SJCRH30 (cell line): ENCODE measurements at regions not wholly inside any gene's neighbourhood (a gene's known extent, or its start where the extent isn't known, plus 50 kb on each side); places are given as distances from the start of the nearest gene placed in this dataset.
"Not testable (repeated sequence)": the region's sequence is repeated elsewhere in the genome, so short reads cannot be mapped to it uniquely, and the experiment has no call there.

Experiments used
- DNase-seq, 2 experiments: peaks; one replicate each; pipeline ENCODE4 v3.0.0-alpha.2; 2015 to 2020
- H3K27ac ChIP-seq: fragments of 250-450 bp; sonication (Bioruptor Pico); 2 replicates; pipeline ENCODE4 v1.5.1; 2020; ENCODE audit warnings: mild to moderate bottlenecking, moderate library complexity
- H3K27me3 ChIP-seq: fragments of 250-450 bp; sonication (Bioruptor Pico); 2 replicates; pipeline ENCODE4 v1.5.1; 2020; ENCODE audit warnings: mild to moderate bottlenecking, moderate library complexity
- H3K36me3 ChIP-seq: fragments of 250-450 bp; sonication (Bioruptor Pico); 2 replicates; pipeline ENCODE4 v1.5.1; 2020; ENCODE audit warnings: mild to moderate bottlenecking, moderate library complexity
- H3K4me1 ChIP-seq: fragments of 250-450 bp; sonication (Bioruptor Pico); 2 replicates; pipeline ENCODE4 v1.5.1; 2020; ENCODE audit warnings: mild to moderate bottlenecking, moderate library complexity
- H3K4me3 ChIP-seq: fragments of 250-450 bp; sonication (Bioruptor Pico); 2 replicates; pipeline ENCODE4 v1.5.1; 2020; ENCODE audit warnings: mild to moderate bottlenecking, moderate library complexity
- H3K9me3 ChIP-seq: fragments of 250-450 bp; sonication (Bioruptor Pico); replicated peaks from 2 replicates; pipeline ENCODE4 v1.5.1; 2020; ENCODE audit warnings: mild to moderate bottlenecking, moderate library complexity

DNA sequence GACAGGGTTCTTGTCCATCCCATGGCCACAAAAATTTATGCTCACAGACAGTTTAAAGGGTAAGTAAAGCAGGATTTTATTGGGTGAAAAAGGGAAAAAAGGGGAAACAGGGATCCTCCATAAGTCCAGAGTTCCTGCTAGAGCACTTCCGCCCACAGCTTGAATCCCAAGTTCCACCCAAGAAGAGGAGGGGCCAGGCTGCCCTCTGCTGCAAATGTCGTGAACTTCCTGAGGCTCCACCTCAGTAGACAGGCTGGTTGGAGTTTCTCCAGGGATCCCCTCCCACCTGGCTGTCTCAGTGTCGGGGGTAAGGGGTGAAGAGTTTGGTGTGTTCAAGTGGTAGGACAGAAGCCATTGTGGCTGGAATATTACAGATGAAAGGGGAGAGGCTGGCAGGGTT is 275.0 kb upstream of the SGCD start:
- Histone ChIP-seq H3K4me3 (no peak overlapping the region), H3K27ac (no peak overlapping the region), H3K27me3 (no peaks in the 10 kb centered on the region), H3K4me1 (no peaks in the 10 kb centered on the region), H3K36me3 (no peaks in the 10 kb centered on the region), H3K9me3 (no peaks in the 10 kb centered on the region)
- peak; percentile 15 to 42 for DNase-seq

DNA sequence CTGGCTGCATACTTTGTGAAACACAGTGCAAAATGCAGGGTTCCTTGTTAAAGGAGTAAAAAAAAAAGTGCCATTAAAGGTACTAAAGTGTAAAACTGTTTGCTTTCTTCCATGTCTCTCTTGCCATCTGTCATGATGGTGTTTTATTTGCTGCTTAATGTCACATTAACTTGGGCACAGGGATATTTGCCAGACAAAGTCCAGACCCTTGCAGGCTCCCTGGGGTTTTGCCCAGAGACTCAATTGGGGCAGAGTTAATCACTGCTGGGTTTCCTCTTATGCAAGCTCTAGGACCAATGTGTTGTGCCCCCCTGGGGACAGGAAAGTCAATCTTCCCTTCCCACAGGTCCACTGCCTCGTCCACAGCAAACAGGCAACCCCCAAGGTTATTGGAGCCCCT is 274.3 kb upstream of the SGCD start:
- H3K27ac ChIP-seq = no peak overlapping the region
- DNase-seq = no peak
- no peaks in the 10 kb centered on the region for H3K36me3 ChIP-seq
- no peaks in the 10 kb centered on the region for H3K4me1 ChIP-seq
- H3K9me3 ChIP-seq = no peaks in the 10 kb centered on the region
- no peaks in the 10 kb centered on the region; the same call in 1 of the 2 replicates for H3K27me3 ChIP-seq
- no peak overlapping the region for H3K4me3 ChIP-seq

DNA sequence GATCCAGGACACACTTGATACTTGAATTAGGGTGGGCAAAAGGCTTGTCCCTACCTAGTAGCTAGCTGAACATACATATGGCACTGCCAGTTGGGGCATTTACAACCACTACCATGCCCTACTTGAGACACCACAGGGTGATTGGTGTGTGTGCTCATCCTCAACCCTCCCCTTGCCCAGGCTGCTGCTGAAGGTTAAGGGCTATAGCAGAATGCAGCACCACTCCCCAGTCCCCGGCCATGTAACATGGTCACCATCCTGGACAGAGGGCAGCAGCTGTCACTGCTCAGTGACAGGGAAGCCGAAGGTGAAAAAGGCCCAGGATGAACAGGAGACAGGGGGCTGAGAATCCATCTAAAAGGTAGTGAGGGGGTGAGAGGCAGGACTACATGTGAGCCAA is 273.9 kb upstream of the SGCD start:
- no peak for DNase-seq
- Histone ChIP-seq H3K27ac (no peak overlapping the region), H3K4me1 (no peaks in the 10 kb centered on the region), H3K4me3 (no peak overlapping the region), H3K27me3 (no peaks in the 10 kb centered on the region; the same call in 1 of the 2 replicates), H3K9me3 (no peaks in the 10 kb centered on the region), H3K36me3 (no peaks in the 10 kb centered on the region)

DNA sequence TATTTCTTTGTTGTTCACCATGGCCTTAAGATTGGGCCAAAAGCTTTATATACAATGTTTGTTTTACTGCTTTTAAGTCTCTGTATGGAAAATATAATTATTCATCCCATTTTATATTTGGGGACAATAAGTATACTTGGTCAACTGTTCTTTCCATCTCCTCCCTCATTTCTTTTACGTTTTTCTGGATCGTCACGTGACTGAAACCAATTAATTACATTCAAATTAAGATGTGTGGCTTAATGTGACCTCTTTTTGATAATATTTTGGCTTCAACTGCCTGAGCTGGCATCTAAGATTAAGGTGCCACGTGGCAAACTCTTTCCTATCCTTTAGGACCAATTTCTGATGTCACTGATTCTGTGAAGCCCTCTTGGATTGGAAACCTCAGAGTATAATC is 250.1 kb upstream of the SGCD start:
- no peaks in the 10 kb centered on the region for H3K27me3 ChIP-seq
- no peak overlapping the region for H3K4me3 ChIP-seq
- no peaks in the 10 kb centered on the region for H3K36me3 ChIP-seq
- no peak for DNase-seq
- no peak overlapping the region for H3K27ac ChIP-seq
- H3K4me1 ChIP-seq = no peaks in the 10 kb centered on the region
- H3K9me3 ChIP-seq = no peaks in the 10 kb centered on the region

DNA sequence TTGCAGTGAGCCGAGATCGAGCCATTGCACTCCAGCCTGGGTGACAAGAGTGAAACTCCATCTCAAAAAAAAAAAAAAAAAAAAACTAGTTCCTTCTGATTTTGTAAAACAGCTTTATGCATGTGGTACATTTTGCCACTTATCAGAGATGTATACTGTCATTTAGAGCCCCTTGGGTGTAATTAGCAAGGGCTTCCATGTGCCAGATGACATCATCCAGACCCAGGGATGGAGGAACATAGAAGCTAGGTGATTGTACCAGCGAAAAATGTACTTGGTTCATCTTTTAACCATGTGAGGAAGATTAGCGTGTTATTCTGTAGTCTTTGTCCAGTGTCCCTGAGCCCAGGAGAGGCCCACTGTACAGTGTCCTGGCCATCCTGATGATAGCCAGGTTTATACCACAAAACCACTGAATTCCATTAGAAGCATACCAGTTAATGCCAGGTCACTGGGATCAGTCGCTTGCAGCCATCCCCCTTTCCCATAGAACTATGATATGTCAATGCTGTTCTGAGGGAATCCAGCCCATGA is 239.3 kb upstream of the SGCD start:
- no peaks in the 10 kb centered on the region; the same call in 1 of the 2 replicates for H3K9me3 ChIP-seq
- no peaks in the 10 kb centered on the region for H3K36me3 ChIP-seq
- H3K4me1 ChIP-seq = no peaks in the 10 kb centered on the region
- H3K27ac ChIP-seq = no peak overlapping the region
- no peaks in the 10 kb centered on the region for H3K27me3 ChIP-seq
- DNase-seq = no peak
- H3K4me3 ChIP-seq = no peak overlapping the region

DNA sequence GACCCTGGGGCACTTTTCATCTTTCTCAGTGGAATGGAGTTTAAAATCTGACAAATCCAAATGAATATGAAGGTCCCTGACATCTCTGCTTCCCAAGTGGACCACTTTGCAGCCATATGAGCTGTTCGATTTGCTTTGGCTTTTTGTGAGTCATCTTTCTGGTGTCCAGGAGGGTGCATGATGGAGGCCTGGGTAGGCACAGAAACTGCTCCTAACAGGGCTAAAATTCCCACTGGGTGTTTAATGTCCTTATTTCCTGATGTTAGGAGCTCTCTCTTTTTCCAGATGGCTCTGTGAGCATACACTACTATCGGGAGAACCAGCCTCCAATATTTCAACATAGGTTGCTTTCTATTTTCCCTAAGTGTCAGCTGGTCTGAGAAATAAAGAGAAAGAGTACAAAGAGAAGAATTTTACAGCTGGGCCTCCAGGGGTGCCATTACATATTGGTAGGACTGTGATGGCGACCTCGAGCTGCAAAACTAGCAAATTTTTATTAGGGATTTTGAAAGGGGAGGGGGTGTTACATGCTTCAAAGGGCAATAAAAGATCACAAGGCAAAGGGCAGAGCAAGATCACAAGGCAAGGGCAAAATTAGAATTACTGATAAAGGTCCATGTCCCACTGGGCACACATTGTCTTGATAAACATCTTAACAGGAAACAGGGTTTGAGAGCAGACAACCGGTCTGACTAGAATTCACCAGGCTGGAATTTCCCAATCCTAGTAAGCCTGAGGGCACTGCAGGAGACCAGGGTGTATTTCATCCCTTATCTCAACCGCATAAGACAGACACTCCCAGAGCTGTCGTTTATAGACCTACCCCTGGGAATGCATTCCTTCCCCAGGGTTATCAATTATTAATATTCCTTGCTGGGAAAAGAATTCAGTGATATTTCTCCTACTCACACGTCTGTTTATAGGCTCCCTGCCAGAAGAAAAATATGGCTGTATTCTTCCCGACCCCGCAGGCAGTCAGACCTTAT is 236.7 kb upstream of the SGCD start:
- not testable (repeated sequence) for H3K4me1 ChIP-seq, H3K9me3 ChIP-seq, DNase-seq, H3K4me3 ChIP-seq, H3K27me3 ChIP-seq, H3K36me3 ChIP-seq, H3K27ac ChIP-seq

DNA sequence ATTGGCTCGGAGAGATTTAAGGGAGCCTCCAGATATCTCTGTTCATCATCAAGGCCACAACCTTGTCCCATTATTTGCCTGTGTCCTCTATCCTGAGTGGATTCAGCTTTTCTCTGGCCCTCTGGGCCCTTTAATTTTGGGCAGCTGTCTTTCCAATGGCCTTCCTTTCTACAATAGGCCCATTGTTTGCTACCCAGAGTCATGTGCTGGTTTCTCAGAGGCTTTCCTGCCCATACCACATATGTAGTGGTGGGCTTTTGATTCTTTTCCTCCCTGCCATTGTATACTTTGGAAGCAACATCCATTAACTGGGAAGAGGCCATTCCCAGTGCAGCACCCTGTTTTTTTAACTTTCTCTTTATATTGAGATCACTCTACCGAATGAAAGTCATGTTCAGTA is 233.9 kb upstream of the SGCD start:
- Histone ChIP-seq H3K36me3 (no peaks in the 10 kb centered on the region), H3K9me3 (no peaks in the 10 kb centered on the region; the same call in 1 of the 2 replicates), H3K4me3 (no peak overlapping the region), H3K27me3 (no peaks in the 10 kb centered on the region), H3K27ac (no peak overlapping the region), H3K4me1 (no peaks in the 10 kb centered on the region)
- DNase-seq = peak in 1 of 2 experiments; percentile 38

DNA sequence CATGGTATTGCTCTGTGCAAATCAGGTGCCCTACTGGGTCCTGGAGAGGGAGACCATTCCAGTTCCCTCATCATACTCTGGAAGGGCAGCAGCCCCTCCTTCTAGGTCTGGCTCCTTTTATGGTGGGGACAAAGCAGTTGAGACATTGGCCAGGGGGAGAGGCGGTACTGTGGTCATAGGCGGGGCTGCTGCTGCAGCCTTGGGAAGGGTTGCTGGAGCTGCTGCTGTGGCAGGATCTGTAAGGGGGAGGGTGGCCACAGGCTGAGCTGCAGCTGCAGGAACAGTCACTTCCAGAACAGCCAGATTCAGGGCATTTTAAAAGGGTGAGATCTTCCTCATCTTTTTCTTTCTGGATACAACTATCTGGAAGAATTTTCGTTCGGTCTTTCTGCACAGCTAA is 233.0 kb upstream of the SGCD start:
- Histone ChIP-seq H3K27me3 (no peaks in the 10 kb centered on the region), H3K4me1 (no peaks in the 10 kb centered on the region), H3K27ac (no peak overlapping the region), H3K36me3 (no peaks in the 10 kb centered on the region), H3K4me3 (no peak overlapping the region), H3K9me3 (no peaks in the 10 kb centered on the region; the same call in 1 of the 2 replicates)
- DNase-seq = peak; percentile 7 to 20

DNA sequence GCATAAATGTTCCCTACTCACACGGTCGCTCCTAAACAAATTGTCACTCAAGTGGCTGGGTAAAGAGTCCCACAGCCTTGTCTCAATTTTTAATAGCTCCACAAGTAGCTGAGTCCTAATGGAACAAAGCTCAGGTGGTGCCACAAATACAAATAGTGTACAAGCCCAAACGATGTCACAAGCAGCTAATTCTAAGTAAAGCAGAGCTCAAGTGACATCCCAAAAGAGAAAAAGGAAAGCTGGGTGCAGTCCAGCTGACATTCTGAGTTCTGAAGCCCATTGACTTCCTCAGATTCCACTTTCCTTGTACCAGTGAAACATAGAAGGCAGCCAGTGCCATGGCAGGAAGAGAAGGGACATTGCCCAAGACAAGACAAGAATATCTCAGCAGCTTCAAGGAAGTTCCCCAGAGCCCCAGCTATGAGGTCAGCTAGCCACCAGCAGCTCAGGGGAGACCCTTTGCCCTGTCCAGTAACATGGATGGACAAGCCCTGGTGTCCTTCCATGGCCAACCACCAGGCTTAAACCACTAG is 231.2 kb upstream of the SGCD start:
- H3K36me3 ChIP-seq = no peaks in the 10 kb centered on the region
- H3K9me3 ChIP-seq = no peaks in the 10 kb centered on the region; the same call in 1 of the 2 replicates
- no peaks in the 10 kb centered on the region for H3K27me3 ChIP-seq
- no peak overlapping the region for H3K27ac ChIP-seq
- H3K4me1 ChIP-seq = no peaks in the 10 kb centered on the region
- DNase-seq = no peak
- H3K4me3 ChIP-seq = no peak overlapping the region

DNA sequence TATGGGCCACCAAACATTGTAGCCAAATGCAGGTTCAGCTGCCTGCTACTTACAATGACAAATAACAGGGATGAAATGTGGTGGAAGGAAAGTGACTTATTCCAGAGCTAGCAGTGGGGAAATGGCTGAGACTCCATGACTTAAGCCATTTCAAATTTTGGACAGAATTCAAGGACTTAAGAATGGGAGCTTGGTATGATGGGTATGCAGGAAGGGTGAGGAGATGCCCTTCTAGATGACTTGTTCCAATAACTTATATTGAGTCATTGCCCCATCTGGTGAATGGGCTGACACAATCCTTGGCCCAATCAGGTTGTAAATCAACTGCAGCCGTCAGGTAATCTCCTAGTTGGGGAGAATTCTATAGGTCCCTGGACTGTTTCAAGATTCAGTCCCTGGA is 230.7 kb upstream of the SGCD start:
- Histone ChIP-seq H3K27me3 (no peaks in the 10 kb centered on the region), H3K4me1 (no peaks in the 10 kb centered on the region), H3K27ac (no peak overlapping the region), H3K36me3 (no peaks in the 10 kb centered on the region), H3K9me3 (no peaks in the 10 kb centered on the region), H3K4me3 (no peak overlapping the region)
- no peak for DNase-seq

DNA sequence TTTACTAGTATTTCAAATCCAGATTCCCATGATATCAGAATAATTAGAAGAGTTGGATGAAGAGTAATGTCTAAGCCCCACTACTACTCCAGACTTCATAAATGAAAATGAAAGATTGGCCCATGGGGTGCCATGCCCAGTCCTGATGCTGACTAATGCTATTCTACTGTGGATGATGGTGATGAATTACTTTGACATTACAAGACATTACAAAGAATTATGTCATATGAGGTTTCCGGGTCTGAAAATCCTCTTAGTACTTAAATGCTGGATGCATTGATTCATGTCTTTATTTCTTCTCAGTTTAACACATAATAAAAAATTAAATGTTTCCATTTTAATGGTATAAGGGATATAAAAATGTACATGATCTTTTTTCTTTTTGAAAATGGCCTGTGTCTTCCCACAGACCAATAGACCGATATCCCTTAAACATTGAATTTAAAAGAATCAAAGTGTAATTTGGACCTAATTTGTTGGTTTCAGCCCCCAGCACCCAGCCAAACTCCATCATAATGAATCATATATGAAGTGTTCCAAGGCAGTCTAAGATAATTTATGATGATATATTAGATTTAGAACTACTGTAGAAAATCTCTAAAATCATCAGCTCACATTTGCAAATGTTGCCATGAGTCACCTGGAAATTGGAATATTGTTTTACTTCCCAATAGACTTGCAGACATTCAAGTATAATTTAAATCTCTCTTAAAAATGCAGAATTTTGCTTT is 223.6 kb upstream of the SGCD start:
- Histone ChIP-seq H3K9me3 (no peaks in the 10 kb centered on the region), H3K27ac (no peak overlapping the region)
- no peak for DNase-seq

DNA sequence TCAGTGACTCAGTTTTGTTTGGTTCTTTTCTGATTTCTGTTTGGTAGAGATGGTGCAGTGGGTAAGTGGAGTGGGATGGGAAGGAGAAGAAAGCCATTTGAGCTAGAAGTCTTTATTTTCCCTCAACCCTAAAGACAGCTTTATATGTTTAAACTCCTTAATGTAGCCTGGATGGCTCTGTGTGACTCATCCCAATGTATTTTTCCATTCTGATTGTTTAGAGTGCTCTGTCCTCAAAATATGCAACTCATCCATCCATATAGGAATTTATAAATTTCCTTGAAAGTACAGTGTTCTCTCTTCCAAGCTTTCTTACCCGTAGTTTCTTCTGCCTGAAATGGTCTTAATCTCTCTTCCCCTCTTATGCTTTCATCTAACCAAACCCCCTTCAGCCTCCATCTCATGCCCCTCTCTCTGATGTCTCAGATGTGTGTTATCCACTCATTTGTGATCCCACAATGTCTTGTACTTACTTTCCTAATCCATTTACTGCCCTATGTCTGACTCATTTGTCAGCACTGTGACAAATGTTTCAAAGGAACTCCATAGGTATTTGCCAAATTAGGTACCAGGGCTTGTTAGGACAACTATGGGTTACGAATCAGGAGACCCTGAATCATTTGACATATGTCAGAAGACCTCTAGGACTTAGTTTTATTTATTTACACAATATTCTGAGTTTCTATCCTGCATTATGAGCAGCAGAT is 217.5 kb upstream of the SGCD start:
- H3K4me1 ChIP-seq = no peaks in the 10 kb centered on the region; the same call in 1 of the 2 replicates
- no peaks in the 10 kb centered on the region for H3K36me3 ChIP-seq
- H3K27ac ChIP-seq = no peak overlapping the region
- H3K27me3 ChIP-seq = no peaks in the 10 kb centered on the region
- H3K4me3 ChIP-seq = no peak overlapping the region
- H3K9me3 ChIP-seq = no peaks in the 10 kb centered on the region
- DNase-seq = no peak

More for the DNA sequence above, 223.6 kb upstream of the SGCD start:
- Histone ChIP-seq H3K36me3 (no peaks in the 10 kb centered on the region), H3K4me1 (no peaks in the 10 kb centered on the region; the same call in 1 of the 2 replicates), H3K27me3 (no peaks in the 10 kb centered on the region), H3K4me3 (no peak overlapping the region)

DNA sequence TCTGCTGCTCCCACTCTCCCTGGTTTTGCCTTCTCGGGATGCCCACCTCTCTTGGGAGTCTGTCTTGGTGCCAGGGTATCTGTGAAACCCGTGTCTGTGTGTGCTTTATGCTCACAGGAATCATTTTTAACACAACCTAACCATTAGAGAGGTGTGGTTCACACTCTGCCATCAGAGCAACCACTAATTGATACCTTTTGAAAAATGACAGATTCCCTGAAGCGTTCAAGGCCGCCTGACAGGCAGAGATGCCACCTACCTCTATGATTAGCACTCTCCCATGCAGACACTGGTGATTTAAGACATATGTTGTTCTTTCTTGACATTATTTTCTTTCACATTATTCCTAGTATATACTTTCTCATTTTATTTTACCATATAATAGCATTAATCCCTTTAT is 207.3 kb upstream of the SGCD start:
- H3K27me3 ChIP-seq = peaks cover 11% of the 10 kb centered on the region; the same call in 1 of the 2 replicates
- no peaks in the 10 kb centered on the region for H3K36me3 ChIP-seq
- peaks cover 14% of the 10 kb centered on the region for H3K4me1 ChIP-seq
- no peak for DNase-seq
- no peaks in the 10 kb centered on the region for H3K9me3 ChIP-seq
- H3K4me3 ChIP-seq = no peak overlapping the region
- H3K27ac ChIP-seq = no peak overlapping the region

DNA sequence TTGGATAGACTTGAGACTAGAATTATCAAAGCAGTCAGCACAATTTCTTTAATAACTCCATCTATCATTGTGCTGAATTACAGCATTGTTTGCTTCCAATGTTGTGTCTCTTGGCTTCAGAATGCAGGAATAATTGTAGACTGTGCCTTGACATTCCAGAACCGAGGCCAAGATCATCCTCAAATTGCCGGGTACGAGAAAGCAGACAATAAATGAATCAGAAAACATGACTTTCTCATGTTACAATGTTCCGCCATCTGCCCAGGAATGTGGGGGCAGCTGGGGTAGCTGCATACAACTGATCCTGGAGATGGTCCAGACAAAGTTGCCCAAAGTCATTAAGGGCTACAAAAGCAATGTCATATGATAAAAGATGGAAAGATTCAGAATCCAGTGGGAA is 206.2 kb upstream of the SGCD start:
- H3K4me3 ChIP-seq = no peak overlapping the region
- H3K4me1 ChIP-seq = peaks cover 14% of the 10 kb centered on the region
- H3K9me3 ChIP-seq = no peaks in the 10 kb centered on the region
- H3K27ac ChIP-seq = no peak overlapping the region
- peak; percentile 29 to 46 for DNase-seq
- H3K27me3 ChIP-seq = peaks cover 11% of the 10 kb centered on the region; the same call in 1 of the 2 replicates
- no peaks in the 10 kb centered on the region for H3K36me3 ChIP-seq
